ENCODE measurements at regions not wholly inside any gene's neighbourhood (a gene's known extent, or its start where the extent isn't known, plus 50 kb on each side); places are given as distances from the start of the nearest gene placed in this dataset.

DNA sequence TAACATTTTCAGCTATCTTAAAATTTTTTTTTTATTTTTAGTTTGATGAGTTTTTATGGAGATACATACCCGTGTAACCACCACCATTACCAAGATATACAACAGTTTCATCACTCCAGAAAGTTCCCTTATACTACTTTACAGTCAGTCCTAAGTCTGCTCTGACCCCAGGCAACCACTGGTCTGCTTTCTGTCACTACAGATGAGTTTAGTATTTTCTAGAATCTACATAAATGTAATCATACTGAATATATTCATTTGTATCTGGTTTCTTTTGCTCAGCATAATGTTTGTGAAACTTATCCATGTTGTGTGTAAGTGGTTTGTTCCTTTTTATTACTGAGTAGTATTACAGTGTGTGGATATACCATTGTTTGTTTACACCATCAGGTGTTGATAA lies 127.8 kb downstream of the GAS1 start:
- H3K4me1 Mint-ChIP-seq: no peaks in the 10 kb centered on the region
- no peaks in the 10 kb centered on the region for H3K9me3 Mint-ChIP-seq
- no peak overlapping the region for H3K27ac Mint-ChIP-seq
- CTCF ChIA-PET: no interaction called here
- DNase-seq: no peak
- H3K27me3 Mint-ChIP-seq: peaks cover 3% of the 10 kb centered on the region
- no peak overlapping the region for H3K4me3 Mint-ChIP-seq
- no peaks in the 10 kb centered on the region for H3K36me3 Mint-ChIP-seq

DNA sequence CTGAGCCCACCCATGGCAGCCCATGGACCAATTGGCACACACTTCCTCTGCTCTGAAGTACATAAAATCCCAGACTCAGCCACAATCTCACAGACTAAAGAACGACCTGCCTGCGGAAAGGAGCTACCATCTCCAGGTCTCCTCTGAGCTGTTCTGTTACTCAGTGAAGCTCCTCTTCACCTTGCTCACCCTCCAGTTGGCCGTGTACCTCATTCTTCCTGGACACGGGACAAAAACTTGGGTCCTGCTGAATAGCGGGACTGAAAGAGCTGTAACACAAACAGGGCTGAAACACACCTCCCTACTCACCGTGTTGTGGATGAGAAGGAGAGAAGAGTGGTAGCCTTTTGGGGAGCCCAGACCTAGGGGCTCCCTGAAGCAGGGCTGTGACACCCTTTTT lies 128.7 kb downstream of the GAS1 start:
- Mint-ChIP-seq H3K9me3 (no peaks in the 10 kb centered on the region), H3K27me3 (peaks cover 3% of the 10 kb centered on the region)
- CTCF ChIA-PET: no interaction called here

DNA sequence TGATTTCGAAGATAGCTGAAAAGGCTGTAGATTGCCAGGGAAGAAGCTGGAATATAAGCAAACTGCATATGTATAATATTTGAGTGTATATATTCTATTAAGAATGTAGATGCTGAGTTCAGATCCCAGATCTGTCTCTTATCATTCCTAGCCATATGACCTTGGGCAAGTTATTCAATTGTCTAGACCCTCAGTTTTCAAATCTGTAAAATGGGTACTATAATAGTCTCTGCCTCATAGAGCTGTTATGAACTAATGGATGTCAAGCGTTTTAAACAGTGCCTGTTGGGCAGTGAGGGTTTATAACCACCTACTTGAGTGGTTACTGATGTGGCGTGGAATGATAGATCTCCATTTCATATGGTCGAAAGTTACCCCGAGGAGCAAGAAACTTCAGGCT lies 130.4 kb downstream of the GAS1 start:
- Mint-ChIP-seq H3K36me3 (no peaks in the 10 kb centered on the region), H3K27ac (no peak overlapping the region), H3K4me3 (no peak overlapping the region), H3K27me3 (no peaks in the 10 kb centered on the region), H3K4me1 (no peaks in the 10 kb centered on the region), H3K9me3 (no peaks in the 10 kb centered on the region)
- CTCF ChIA-PET: no interaction called here
- DNase-seq: no peak

More for the DNA sequence above, 128.7 kb downstream of the GAS1 start:
- H3K4me1 Mint-ChIP-seq: no peaks in the 10 kb centered on the region
- no peaks in the 10 kb centered on the region for H3K36me3 Mint-ChIP-seq
- no peak for DNase-seq
- H3K4me3 Mint-ChIP-seq: no peak overlapping the region
- no peak overlapping the region for H3K27ac Mint-ChIP-seq

DNA sequence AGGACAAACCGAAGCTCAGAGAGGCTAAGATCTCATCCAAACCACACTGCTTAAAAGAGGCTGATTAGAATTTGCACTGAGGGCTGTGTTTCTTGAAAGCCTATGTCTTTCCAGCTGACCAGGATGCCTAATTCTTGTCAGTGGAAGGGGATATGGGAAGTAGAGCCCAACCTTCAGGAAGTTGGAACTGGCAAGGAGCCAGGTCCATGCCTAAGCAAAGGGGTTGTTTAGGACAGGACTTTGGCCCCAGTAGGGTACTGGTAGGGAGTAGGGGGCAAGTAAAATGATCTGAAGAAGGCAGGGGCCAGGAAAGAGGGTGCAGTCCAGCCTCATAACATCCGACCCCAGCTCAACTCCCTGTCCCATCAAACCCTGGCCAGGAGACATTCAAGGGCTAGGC lies 130.9 kb downstream of the GAS1 start:
- no peak for DNase-seq
- Mint-ChIP-seq H3K4me1 (no peaks in the 10 kb centered on the region), H3K27ac (no peak overlapping the region), H3K27me3 (no peaks in the 10 kb centered on the region), H3K36me3 (no peaks in the 10 kb centered on the region), H3K4me3 (no peak overlapping the region), H3K9me3 (no peaks in the 10 kb centered on the region)
- CTCF ChIA-PET: no interaction called here

DNA sequence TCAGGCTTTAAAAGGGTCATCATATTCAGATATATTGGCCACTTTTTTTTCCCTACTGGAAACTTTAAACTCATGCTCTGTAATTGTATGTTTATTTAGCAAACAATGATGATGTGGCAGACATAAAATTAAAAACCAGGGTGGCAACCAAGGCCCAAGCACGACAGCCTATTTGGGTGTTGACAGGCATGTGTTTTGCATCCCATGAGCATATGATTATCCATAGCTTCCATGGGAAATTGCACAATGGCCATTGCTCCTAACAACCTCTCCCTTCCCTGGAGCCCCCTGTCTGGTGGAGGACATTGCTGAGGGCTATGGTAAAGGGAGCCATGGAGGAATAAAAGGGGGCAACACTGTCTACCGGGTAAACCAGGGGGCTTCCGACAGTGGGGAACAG lies 134.7 kb downstream of the GAS1 start:
- CTCF ChIA-PET: no interaction called here
- Mint-ChIP-seq H3K4me3 (no peak overlapping the region), H3K9me3 (no peaks in the 10 kb centered on the region), H3K4me1 (no peaks in the 10 kb centered on the region), H3K27me3 (no peaks in the 10 kb centered on the region), H3K36me3 (no peaks in the 10 kb centered on the region), H3K27ac (no peak overlapping the region)
- DNase-seq: no peak

DNA sequence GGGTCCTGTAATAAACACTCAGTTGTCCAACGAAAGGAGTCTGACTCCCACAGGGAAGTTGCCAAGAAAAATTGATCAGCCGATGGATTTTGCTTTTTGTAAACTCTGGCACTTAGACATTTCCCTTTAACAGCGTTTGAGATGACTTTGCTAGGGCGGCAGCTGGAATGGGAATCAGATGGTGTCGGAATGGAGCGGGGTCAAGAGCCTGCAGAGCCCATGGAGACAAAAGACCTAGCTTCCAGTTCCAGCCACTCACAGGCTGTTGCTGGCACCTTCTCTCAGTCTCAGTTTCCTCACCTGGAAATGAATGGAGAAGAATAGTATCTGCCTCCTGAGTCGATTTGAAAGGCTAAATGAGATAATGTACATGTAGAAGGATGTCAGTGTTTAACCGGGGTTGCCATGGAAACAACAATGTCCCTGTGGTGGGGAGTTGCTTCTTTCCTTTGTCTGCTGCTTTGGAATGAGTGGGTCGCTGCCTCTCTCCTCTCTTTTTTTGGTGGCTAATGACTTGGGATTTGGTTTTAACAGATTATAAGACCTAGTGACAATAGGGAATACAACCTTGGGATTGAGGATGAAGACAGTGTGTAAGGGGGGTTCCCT lies 137.4 kb downstream of the GAS1 start:
- H3K27ac Mint-ChIP-seq: no peak overlapping the region
- CTCF ChIA-PET: no interaction called here
- H3K27me3 Mint-ChIP-seq: no peaks in the 10 kb centered on the region
- H3K36me3 Mint-ChIP-seq: no peaks in the 10 kb centered on the region
- H3K4me3 Mint-ChIP-seq: no peak overlapping the region
- DNase-seq: no peak
- no peaks in the 10 kb centered on the region for H3K9me3 Mint-ChIP-seq
- H3K4me1 Mint-ChIP-seq: no peaks in the 10 kb centered on the region

DNA sequence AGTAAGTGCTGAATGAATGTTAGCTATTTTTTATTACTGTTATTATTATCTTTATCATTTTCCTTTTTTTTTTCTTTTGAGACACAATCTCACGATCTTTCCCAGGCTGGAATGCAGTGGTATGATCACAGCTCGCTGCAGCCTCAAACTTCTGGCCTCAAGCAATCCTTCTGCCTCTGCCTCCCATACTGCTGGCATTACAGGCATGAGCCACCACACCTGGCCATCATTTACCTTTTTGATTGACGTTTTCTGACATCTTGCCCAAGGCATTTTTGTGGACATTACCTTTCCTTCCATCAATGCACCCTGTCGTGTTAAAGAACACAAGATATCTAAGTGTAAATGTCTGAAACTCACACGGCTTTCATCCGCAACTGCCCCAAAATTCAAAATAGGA lies 138.2 kb downstream of the GAS1 start:
- Mint-ChIP-seq H3K4me3 (no peak overlapping the region), H3K36me3 (no peaks in the 10 kb centered on the region), H3K4me1 (no peaks in the 10 kb centered on the region), H3K27me3 (no peaks in the 10 kb centered on the region), H3K27ac (no peak overlapping the region), H3K9me3 (peaks cover 3% of the 10 kb centered on the region)
- CTCF ChIA-PET: no interaction called here
- no peak for DNase-seq

DNA sequence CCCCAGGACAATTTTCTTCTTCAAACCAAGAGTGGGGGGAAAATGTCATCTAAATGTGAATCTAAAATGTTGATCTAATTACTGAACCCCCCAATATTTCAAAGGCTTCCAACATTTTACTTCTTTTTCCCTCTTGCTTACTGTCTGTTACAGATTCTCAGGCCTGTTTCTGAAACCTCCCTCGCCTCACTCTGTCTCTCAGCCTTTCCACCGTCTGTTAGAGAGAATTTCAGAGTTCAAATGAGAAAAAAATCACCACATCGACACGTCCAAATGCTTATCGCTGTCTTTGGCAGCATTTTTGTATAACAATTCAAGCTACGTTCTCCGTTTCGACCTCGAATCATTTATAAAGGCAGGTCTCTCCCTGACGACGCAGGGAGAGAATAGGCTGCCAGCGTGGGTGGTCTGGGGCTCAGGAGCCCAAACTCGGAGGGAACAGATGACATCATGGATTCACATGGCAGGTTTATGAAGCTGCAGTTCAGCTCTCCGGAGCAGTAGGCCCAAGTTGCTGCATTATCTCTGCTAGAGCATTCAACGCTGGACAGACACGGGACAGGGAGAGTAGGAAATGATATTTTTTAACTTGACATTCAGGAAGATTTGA lies 139.8 kb downstream of the GAS1 start:
- Mint-ChIP-seq H3K36me3 (no peaks in the 10 kb centered on the region), H3K27ac (no peak overlapping the region), H3K27me3 (no peaks in the 10 kb centered on the region), H3K4me1 (no peaks in the 10 kb centered on the region), H3K4me3 (no peak overlapping the region), H3K9me3 (peaks cover 14% of the 10 kb centered on the region)
- no peak for DNase-seq
- CTCF ChIA-PET: no interaction called here

DNA sequence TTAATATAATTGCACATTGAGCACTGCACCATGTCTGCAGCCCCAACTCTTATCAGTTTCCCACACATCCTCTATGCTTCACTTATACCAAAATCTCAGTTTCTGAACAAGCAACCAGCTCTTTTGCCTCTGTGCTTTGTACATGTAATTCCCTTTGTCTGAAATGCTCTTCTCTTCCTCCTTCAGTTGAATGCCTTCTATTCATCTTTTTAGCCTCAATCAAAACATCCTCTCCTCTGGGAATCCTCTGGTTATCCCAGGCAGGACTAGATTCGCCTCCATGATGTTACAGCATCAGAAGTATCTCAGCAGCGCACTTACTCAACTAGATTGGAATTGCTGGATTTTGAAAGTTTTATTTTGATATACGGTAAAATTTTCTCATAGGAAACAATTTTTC lies 143.3 kb downstream of the GAS1 start:
- Mint-ChIP-seq H3K27ac (no peak overlapping the region), H3K9me3 (peaks cover 14% of the 10 kb centered on the region), H3K36me3 (no peaks in the 10 kb centered on the region), H3K27me3 (peaks cover 5% of the 10 kb centered on the region), H3K4me1 (no peaks in the 10 kb centered on the region), H3K4me3 (no peak overlapping the region)
- CTCF ChIA-PET: no interaction called here
- DNase-seq: no peak

DNA sequence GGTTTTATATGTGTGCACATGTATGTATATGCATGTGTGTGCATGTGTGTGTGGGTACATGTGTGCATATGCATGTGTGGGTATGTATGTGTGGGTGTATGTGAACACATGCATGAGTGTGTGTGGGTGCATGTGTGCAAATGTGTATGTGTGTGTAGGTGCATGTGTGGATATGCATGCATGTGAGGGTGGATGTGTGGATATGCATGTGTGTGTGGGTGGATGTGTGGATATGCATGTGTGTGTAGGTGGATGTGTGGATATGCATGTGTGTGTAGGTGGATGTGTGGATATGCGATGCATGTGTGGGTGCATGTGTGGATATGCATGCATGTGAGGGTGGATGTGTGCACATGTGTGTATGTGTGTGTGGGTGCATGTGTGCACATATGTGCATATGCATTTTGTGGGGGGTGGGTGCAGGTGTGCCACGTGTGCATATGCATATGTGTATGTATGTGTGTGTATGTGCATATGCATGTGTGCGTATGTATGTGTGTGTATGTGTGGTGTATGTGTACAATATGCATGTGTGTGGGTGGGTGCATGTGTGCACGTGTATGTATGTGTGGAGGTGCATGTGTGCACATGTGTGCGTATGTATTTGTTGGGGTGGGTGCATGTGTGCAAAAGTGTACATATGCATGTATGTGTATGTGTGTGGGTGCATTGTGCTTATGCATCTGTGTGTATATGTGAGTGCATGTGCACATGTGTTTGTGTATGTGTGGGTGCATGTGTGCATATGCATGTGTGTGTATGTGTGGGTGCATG lies 144.2 kb downstream of the GAS1 start:
- Mint-ChIP-seq H3K4me3 (no peak overlapping the region), H3K4me1 (no peaks in the 10 kb centered on the region), H3K27me3 (peaks cover 5% of the 10 kb centered on the region), H3K36me3 (no peaks in the 10 kb centered on the region), H3K27ac (no peak overlapping the region), H3K9me3 (peaks cover 14% of the 10 kb centered on the region)
- CTCF ChIA-PET: no interaction called here
- DNase-seq: no peak

DNA sequence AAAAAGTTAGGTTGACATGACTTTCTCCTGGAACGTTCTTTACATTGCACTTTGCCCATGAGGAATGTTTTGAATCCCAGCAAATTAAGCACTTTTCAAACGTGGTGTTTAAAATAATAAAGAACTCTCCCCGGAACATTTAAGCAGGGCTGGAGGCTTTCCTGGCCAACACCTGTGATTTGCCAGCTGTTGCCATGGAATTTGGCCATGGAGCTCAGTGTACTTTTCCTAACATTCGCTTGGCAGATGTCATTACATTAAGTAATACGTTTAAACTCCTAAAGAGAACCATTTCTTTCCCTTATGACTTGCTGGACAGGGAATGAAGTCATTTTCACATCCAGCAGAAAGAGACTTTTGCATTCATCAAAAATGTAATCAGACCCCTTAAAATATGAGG lies 146.1 kb downstream of the GAS1 start:
- Mint-ChIP-seq H3K4me3 (no peak overlapping the region), H3K27ac (no peak overlapping the region), H3K27me3 (peaks cover 5% of the 10 kb centered on the region), H3K36me3 (no peaks in the 10 kb centered on the region), H3K9me3 (peaks cover 14% of the 10 kb centered on the region), H3K4me1 (no peaks in the 10 kb centered on the region)
- CTCF ChIA-PET: no interaction called here
- DNase-seq: no peak

DNA sequence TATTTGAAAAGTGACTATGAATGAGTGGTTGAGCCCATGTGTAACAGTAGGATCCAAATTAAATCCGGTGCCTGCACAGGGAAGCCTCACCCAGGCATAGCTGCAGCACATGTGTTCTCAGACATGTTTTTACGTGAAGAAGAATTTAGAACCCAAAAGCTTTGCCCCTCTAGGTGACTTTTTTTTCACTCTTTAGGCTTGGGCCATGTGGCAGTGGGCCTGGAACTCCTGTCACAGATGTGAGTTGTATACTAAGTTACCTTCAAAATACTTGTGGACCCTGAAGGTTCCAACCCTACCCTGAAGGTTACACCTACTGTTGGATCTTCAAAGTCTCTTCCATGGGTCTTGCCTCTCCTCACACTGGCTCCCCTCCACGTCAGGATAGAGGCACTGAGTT lies 146.6 kb downstream of the GAS1 start:
- Mint-ChIP-seq H3K27me3 (peaks cover 5% of the 10 kb centered on the region), H3K27ac (no peak overlapping the region), H3K4me1 (no peaks in the 10 kb centered on the region), H3K9me3 (peaks cover 14% of the 10 kb centered on the region), H3K36me3 (no peaks in the 10 kb centered on the region), H3K4me3 (no peak overlapping the region)
- DNase-seq: no peak
- CTCF ChIA-PET: no interaction called here

DNA sequence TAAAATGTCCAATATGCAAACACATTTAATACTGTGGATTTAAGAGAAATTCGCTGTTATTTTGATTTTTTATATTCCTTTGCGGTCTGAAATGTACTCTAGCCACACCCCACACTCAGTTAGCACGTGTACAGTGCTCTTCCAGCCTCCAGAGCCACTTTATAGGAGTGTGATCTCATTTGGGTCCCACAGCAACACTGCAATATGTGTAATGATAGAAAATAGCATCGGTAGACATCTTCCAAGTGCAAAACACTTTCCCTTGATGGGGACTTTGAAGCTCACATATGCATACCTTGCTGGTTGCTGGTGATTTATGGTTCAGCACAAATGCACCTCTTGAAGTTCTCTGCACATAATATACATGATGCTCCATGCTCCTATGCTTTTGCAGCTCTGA lies 148.3 kb downstream of the GAS1 start:
- no peaks in the 10 kb centered on the region for H3K4me1 Mint-ChIP-seq
- peaks cover 10% of the 10 kb centered on the region for H3K9me3 Mint-ChIP-seq
- DNase-seq: no peak
- no peak overlapping the region for H3K27ac Mint-ChIP-seq
- H3K4me3 Mint-ChIP-seq: no peak overlapping the region
- peaks cover 5% of the 10 kb centered on the region for H3K27me3 Mint-ChIP-seq
- H3K36me3 Mint-ChIP-seq: no peaks in the 10 kb centered on the region
- CTCF ChIA-PET: no interaction called here

DNA sequence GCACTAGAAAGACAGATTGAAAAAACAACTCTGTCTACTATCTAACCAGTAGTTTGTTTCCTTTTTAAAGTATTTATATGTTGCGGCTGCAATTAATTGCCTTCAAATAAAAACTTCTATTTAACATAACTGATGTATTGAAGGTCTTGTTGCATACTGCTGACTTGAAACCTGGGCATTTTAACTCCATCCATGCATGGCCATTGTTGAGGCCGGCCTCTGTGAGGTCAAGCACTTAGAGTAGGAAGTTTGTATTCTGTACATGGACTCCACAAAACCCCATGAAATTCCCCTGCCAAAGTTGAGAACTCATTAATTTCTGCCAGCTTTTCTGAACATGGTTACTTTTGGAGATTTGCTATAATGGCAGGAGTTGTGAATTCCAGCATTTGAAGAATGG lies 150.6 kb downstream of the GAS1 start:
- Mint-ChIP-seq H3K36me3 (no peaks in the 10 kb centered on the region), H3K27ac (no peak overlapping the region), H3K9me3 (no peaks in the 10 kb centered on the region), H3K4me3 (no peak overlapping the region), H3K27me3 (peaks cover 5% of the 10 kb centered on the region), H3K4me1 (no peaks in the 10 kb centered on the region)
- CTCF ChIA-PET: no interaction called here
- no peak for DNase-seq

DNA sequence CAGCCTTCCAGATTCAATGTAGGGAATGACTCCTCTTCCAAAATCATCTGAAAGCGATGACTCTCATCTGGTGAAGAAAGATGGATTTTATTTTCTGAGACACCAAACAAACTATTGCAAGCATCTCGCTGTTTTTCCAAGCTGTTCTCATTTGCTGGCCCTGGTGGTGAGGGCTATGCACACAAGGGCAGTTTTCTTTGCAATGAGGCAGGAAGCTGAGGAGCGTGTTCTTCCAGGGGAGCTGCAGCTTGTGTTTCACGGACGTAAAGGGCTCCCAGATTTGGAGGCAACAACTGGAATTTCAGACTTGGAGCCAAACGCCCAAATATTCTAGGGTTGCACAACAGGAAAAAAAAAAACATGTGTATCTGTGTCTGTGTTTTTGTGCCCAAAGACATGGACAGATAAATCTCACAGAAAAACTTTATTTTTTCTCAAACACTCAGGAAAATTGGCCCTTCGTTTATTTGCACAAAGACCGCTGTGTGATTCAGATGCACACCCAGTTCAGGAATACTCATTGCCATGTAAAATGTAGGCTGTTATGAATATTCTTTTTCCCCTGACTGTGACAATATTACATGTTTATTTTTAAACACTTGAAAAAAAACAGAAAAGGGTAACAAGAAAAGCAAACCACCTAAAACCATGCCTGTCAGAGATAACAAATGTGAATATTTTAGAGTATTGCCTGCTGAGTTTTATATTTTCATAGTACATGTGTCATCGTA lies 151.3 kb downstream of the GAS1 start:
- no peaks in the 10 kb centered on the region for H3K4me1 Mint-ChIP-seq
- no peak for DNase-seq
- no peak overlapping the region for H3K4me3 Mint-ChIP-seq
- no peaks in the 10 kb centered on the region for H3K9me3 Mint-ChIP-seq
- H3K36me3 Mint-ChIP-seq: no peaks in the 10 kb centered on the region
- H3K27ac Mint-ChIP-seq: no peak overlapping the region
- H3K27me3 Mint-ChIP-seq: no peaks in the 10 kb centered on the region
- CTCF ChIA-PET: no interaction called here

All from activated naive CD4-positive, alpha-beta T cell treated with anti-CD3 and anti-CD28 coated beads, Interleukin-2, amount 10 ng/mL, durations not matched to agents 7 days and 5 days (primary cell).